Activated CD8-positive, alpha-beta memory T cell treated with anti-CD3 and anti-CD28 coated beads, Interleukin-2, amount 50 U/mL, for 1 hour (primary cell): ENCODE measurements at regions not wholly inside any gene's neighbourhood (a gene's known extent, or its start where the extent isn't known, plus 50 kb on each side); places are given as distances from the start of the nearest gene placed in this dataset.
"Not testable (repeated sequence)": the region's sequence is repeated elsewhere in the genome, so short reads cannot be mapped to it uniquely, and the experiment has no call there.

ENCODE experiments used
- DNase-seq: peaks from one replicate; pipeline ENCODE4 v3.0.0-alpha.2; 2020; ENCODE audit errors: extremely low read depth

DNA sequence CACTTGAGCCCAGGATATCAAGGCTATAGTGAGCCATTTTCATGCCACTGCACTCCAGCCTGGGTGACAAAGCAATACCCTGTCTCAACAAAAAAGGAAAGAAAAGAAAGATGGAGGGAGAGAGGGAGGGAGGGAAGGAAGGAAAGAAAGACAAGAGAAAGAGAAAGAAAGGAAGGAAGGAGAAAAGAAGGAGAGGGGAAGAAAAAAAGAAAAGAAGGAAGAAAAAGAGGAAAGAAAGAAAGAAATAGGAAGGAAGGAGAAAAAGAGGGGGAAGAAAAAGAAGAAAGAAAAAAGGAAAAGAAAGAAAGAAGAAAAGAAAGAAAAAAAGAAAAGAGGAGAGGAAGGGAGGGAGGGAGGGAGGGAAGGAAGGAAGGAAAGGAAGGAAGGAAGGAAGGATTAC, 321.5 kb upstream of the CNTNAP2 start:
- DNase-seq: no peak

DNA sequence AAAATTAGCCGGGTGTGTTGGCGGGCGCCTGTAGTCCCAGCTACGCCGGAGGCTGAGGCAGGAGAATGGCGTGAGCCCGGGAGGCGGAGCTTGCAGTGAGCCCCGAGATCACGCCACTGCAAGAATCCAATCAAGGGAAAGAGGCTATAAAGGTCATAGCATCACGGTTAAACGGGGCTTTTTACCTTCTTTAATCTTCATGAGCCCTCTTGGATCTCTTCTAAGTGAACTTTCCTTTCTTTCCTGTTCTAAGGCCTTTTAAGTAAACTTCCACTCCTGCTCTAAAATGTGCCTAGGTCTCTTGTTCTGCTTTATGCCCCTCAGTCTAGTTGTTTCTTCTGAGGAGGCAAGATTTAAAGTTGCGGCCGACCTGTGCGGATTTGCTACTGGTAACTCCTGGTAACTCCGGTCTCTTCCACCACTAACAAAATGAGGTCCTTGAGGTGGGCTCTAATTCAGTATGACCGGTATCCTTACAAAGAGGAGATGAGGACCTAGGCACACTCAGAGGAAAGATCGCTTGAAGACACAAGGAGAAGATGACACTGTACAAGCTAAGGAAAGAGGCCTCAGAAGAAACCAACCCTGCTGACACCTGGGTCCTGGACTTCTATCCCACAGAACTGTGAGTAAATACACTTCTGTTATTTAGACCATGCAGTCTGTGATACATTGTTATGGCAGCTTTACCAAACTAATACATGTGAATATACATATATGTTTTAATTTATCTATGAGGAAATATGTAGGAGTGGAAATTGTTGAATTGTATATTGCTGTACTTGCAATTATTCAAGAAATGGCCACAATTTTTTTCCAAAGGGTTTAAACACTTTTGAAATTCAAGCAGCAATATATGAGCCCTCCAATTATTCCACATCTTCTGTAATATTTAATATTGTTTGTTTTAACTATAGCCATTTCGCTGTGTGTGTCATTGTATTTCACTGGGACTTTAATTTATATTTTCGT, 331.5 kb upstream of the CNTNAP2 start:
- DNase-seq: no peak

DNA sequence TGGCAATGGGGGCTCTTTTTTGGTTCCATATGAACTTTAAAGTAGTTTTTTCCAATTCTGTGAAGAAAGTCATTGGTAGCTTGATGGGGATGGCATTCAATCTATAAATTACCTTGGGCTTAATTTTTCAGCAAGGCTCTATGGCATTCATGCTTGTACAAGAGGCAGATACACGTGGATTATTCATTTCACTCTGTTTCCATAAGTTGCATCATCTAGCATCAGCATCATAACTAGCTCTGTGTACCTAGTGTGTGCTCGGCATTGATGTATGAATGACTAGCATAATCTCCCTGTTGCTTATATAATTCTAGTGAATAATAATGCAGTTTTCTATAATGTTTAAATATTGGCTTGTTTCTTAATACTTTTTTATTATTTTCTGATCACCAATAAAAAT, 335.2 kb upstream of the CNTNAP2 start:
- DNase-seq: not testable (repeated sequence)

DNA sequence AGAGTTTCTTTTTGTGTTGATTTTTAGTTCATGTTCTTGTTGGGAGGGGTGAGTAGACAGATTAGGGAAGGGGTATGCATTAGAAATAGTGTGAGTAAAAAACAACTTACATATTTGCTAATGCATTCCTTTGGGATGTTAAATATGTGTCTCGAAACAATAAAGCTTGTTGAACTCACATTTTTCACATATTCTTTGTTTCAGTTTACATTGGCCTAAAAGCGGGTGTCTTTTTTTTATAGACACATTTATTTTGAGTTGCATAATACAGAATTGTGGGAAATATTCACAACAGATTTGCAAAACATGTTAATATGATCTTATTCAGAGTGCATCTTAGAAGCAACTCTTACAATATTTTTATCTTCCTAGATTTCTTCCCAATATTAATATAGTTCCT, 337.5 kb upstream of the CNTNAP2 start:
- no peak for DNase-seq

DNA sequence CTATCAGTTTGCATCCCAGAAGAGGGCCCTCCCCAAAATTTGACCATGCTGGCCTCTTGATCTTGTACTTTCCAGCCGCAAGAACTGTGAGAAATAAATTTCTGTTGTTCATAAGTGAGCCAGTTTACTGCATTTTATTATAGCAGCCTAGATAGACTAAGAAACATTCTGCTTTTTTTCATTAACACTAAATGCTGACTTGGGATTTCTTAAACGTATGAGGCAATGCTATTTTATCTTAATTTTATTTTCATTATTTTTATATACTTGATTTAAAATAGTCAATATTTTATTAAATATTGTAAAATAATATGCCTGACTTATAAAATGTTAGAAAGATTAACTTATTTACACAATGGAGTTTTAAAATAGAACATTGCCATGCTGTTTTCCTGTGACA, 341.8 kb upstream of the CNTNAP2 start:
- DNase-seq: no peak

DNA sequence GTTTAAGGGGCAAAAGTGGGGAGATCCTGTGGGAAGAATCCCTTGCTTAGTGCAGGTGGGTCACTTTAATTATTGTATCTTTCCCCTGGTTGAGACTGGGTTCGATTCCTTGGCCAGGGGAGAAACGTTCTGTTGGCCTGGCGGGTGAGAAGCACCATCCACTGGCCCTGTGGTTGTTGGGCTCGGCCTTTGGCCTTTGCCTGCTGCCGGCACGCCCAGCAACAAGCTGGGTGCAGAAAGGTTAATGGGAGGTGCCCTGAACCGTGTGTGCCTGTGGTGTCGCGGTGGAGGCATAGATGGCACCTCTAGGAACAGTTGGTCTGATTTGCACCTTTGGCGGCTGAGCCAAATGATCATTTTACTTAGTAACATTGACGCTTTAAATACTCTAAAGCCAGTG, 363.6 kb upstream of the CNTNAP2 start:
- DNase-seq: no peak

DNA sequence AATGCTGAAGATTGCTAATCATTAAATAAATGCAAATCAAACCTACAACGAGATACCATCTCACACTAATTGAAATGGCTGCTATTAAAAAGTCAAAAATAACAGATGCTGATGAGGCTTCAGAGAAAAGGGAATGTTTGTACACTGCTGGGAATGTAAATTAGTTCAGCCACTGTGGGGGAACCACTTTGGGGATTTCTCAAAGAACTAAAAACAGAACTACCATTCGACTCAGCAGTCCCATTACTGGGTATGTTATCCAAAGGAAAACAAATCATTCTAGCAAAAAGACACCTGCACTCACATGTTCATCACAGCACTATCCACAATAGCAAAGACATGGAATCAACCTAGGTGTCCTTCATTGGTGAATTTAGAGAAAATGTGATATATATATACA, 379.0 kb upstream of the CNTNAP2 start:
- no peak for DNase-seq

DNA sequence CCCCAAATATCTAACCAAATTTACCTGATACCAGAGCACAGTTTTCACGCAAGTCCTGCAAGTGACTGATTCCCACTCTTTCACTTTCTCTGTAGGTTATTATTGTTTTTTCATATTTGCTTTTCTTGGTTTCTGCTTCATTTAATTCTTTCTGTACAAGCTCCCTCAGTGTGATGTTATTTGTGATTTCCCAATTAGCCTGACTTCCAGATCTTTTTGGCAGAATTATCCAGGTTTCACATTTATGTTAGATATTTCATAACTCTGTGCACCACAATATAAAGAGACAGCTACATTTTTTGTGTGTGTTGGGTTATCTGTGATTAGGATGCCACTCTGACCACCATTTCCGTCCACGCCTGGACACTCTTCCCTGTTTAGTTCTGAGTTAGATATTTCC, 381.5 kb upstream of the CNTNAP2 start:
- DNase-seq: no peak

DNA sequence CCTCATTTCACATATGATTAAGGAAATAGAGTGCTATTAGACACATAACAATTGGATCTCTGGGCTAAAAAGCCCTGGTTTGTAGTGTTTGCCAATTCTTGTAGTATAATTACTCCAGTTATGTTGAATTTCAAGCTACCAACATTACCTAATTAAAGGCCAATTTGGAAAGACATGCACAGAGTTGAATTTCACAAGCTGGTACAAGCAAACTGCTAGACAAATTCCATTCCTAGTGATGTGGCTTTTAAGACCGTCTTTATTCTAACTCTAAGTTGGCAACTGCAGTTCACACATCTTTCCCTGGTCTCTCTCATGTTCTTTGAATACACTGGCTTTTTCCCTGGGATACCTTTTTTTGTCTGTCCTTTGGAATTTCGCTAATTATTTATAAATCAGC, 384.1 kb upstream of the CNTNAP2 start:
- no peak for DNase-seq

DNA sequence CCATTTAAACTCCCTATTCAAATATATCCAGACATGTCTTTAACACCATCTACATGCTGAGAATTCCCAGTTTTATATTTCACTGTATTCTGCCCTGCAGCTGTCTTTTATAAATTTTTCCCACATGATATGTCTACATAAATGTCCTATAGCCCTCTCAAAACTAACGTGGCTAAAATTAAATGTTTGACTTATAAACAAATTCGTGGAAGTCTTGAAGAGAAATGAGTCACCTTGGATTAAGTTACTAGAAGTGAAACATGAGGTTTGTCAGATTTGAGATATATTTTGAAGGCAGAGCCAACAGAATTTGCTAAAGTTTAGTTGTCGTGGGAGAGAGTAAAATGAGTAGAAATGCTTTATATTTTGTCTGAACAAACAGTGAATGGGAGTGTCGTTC, 386.9 kb upstream of the CNTNAP2 start:
- DNase-seq: no peak

DNA sequence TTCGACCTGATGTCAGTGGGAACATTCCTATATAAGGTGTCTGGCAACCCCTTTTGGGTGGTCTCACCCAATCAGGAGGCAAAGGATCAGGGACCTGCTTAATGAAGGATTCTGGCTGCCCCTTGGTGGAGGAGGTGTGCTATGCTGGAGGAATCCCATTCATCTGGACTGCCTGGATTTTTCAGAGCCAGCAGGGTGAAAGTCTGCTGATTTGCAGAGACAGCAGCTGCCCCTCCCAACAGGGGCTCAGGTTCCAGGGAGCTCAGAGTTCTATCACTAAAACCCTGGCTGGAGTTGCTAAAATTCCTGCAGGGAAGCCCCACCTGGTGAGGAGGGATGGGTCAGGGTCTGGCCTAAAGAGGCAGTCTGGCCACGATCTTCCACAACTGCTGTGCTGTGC, 398.5 kb upstream of the CNTNAP2 start:
- no peak for DNase-seq

DNA sequence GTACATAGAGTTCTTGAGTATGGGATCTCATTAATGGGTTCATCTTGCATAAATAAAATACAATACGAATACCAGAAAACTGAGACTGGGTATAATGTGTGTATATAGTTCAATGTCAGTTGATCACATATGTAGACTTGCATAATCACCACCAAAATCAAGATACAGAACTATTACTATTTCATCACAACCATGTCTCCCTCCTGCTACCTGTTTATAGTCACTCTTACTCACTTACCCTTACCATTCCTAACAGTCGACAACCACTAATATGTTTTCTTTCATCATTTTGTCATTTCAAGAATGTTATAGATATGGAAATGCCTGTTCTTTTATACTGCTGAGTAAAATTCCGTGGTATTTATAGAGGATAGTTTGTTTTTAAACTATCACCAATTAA, 416.1 kb upstream of the CNTNAP2 start:
- DNase-seq: no peak

DNA sequence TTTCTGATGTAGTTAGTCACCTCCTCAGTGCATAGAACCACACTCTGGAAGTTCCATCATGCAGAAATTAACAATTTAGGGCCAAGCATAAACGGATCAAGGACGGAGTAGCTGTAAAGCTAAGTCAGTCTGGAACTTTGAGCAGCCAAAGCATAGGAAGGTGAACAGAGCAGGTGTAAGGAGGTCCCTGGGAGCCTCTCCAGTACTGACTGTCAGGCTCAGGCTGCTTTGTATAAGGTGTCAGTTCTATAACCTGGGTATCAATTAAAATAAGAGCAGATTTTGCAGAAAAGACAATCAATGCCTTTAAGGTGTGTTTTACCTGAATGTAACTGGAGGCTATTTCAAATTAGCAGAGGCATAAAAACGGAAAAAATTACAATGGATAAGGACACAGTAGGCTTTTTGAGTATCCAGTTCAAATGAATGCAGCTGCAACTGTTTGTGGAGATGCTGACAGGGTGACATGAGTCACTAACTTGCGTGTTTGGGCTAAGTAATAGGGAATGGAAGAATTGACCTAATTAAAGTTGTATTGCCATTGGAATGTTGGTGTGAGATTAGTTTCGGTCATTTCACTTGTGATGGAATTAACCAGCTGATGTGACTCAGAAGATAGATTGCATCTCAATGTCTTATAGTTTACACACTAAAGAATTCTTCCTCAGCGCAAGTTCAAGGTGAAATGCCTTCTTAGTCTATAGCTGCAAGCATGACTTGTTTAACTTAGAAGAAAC, 417.9 kb upstream of the CNTNAP2 start:
- no peak for DNase-seq

DNA sequence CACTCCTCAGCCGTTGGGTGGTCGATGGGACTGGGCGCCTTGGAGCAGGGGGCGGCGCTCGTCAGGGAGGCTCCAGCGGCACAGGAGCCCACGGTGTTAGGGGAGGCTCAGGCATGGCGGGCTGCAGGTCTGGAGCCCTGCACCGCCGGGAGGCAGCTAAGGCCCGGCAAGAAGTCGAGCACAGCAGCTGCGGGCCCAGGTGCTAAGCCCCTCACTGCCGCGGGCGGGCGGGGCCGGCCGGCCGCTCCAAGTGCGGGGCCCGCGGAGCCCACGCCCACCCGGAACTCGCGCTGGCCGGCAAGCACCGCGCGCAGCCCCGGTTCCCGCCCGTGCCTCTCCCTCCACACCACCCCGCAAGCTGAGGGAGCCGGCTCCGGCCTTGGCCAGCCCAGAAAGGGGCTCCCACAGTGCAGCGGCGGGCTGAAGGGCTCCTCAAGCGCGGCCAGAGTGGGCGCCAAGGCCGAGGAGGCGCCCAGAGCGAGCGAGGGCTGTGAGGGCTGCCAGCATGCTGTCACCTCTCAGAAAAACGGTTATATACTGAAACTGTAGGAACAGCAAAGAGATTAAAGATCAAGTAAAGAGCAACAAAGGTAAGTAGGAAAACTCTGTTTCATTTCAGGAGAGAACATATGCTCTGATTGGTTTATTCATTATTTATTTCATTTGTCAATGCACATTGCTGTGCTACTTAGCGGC, 419.0 kb upstream of the CNTNAP2 start:
- not testable (repeated sequence) for DNase-seq

DNA sequence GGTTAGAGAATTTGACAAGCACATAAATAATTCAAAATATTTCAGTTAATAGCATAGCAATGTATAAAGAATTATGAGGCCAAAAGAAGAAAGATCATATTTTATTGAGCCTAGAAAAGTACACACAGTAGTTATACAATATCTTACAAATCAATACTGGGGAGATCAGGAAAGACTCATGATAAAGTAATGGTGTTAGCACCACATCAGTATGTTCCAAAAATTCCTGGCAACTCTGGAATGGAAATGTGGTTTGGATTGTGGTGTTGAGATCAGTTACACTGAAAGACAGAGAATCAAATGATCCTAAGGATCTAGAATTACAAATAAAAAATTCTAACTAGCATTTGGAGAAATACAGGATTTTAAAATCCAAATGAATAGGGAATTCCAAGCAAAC, 420.5 kb upstream of the CNTNAP2 start:
- DNase-seq: no peak

DNA sequence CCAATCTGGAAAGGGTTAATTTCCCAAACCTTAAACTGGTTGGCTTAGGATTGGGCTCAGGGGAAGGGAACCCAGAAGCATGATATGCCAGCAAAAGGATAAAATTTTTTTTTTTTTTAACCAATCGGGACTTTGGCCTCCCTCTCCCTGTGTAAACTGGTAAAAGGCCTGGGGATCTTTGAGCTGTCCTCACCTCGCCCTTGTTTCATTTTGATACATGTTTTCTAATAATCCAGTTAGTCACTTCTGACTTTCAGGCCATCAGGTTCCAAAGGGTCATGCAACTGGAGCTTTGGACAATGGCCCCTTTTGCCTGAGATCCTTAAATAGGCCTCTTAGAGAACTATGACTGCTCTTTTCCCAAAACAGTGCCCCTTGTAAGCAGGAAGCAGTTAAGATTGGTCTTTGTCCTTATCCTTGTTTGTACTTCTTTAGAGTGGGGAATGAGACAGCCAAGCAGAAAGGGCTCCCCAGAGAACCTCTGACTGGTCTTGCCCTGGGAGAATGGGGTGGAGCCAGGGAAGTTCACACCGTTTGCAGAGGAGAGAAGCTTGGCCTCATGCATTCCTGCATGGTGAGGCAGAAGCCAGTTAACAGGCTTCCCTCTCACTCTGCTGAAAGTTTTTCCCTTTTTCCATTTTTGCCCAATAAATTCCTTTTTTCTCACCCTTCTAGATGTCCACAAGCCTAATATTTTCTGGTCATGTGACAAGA, 424.2 kb upstream of the CNTNAP2 start:
- no peak for DNase-seq

DNA sequence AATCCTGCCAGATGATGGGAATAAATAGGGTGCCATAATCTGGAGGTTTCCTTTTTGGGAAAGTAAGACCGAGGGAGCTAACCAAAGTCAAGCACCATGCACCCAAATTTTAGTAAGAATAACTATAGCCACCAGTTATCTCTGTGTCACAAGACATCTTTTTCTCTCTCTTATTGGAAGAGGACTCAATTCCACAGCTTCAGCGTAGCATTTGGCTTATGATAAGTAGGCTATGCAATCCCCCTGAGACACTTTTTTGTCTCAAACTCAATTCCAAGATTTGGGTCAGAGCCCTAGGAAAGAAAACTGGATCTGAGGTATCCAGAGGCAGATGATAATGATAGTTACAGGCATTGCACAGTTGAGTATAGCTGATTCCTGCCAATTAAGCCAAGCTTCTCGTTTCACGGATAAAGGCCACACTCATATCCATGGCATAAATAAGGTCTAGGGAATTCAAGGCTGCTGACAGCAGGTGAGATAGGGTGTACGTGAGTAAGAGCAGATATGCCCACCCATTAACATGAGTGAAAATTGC, 425.2 kb upstream of the CNTNAP2 start:
- DNase-seq: no peak

DNA sequence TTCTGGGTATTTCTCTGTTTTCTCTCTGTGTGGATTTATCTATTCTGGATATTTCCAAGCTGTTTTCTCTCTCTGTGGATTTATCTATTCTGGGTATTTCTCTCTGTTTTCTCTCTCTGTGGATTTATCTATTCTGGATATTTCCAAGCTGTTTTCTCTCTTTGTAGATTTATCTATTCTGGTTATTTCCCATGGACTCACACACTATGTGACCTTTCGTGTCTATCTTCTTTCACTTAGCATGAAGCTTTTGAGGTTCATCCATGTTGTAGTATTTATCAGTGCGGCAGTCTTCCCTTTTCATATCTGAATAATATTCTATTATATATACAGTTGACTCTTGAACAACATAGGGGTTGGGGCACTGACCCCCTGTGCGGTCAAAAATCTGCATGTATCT, 435.0 kb upstream of the CNTNAP2 start:
- no peak for DNase-seq

DNA sequence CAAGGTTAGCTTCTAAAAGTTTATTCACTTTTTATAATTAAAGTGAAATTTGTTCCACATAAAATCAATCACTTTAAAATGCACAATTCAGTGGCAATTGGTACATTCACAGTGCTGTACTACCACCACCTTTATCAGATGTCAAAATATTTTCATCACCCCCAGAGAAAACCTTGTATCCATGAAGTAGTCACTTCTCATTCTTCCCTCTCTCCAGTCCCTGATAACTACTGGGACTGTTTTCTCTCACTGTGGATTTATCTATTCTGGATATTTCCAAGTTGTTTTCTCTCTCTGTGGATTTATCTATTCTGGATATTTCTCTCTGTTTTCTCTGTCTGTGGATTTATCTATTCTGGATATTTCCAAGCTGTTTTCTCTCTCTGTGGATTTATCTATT, 435.4 kb upstream of the CNTNAP2 start:
- DNase-seq: no peak

DNA sequence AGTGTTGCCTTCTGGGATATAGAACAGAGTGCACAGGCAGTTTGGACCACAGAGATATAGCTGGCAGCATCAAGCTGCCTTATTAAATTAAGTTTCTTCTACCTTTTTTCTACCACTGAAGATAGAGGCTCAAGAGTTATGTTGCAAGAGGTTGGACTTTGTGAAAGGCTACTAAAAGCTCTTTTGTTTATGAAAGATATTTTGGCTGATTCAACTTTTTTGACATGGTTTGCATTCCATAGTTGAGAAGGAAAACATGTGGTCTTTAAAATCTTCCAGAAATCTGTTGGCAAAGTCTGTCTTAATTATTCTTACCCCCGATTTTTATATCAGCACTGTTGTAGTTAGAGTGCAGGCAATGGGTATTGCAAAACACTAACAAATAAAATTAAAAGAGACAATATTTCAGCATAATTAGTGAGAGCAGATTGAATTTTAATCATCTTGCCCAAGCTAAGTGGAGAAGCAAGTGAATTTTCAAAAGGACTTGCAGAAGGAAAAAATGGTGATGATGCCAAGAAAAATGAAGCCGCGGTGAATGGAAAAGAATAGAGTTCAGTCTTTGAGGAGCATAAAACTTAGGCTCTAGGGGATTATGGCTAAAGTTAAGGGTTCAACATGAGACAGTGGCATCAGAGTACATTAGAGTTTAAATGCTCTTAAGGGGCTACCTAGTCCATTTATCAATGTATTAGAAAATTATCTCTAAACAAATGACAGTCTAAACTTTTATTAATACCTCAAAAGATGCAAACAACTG, 450.9 kb upstream of the CNTNAP2 start:
- no peak for DNase-seq

DNA sequence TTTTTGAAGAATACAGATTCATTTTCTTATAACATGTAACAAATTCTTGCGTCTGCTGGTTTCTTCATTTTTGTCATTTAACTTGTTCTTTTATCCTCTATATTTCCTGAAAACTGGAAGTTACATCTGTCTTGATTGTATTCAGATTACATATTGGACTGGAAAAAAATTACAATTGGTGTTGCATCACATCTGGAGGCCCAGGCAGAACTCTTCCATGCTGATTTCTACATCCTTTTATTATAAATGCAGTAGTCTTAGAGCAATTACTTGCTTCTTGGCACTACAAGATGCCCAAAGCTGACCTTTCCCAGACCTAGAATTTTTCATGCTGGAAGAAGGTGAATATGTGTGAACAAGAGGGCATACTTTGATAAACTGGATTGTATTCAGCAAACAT, 460.9 kb upstream of the CNTNAP2 start:
- no peak for DNase-seq
